A673 (cell line): ENCODE measurements at regions not wholly inside any gene's neighbourhood (a gene's known extent, or its start where the extent isn't known, plus 50 kb on each side); places are given as distances from the start of the nearest gene placed in this dataset.

Source experiments
- EZH2 ChIP-seq: fragments of 200-600 bp; sonication (generic); IDR thresholded peaks from 2 replicates; pipeline ENCODE4 v1.6.1; 2017; ENCODE audit warnings: borderline replicate concordance, low read depth, mild to moderate bottlenecking, mixed read lengths, antibody characterized with exemption, low read length; ENCODE audit not compliant: poor library complexity, severe bottlenecking
- TF ChIP-seq, protein P1 (sequence below): fragments of 300-800, 200-600 bp; sonication (generic); conservative IDR thresholded peaks from 2 replicates; pipeline ENCODE4 v1.5.1; 2017; ENCODE audit warnings: low read depth, mild to moderate bottlenecking, antibody characterized with exemption, low read length, moderate library complexity, mixed read lengths

DNA sequence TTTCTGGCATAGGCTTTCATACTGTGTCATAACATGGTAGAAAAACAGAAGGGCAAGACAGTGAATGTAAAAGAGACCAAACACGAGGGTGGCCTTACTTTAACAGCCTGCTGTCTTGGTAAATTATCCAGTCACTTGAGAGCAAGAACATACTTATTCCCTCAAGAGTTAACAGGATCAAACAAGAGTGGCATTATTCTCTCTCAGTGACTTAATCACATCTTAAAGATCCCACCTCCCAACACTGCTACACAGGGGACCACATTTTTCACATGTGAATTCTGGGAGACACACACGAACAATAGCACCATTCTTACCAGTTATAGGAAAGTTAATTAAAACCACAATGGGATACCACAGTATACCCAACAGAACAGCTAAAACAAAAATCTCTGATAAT lies 898.0 kb upstream of the C9orf72 start:
- TF ChIP-seq, protein P1, sequence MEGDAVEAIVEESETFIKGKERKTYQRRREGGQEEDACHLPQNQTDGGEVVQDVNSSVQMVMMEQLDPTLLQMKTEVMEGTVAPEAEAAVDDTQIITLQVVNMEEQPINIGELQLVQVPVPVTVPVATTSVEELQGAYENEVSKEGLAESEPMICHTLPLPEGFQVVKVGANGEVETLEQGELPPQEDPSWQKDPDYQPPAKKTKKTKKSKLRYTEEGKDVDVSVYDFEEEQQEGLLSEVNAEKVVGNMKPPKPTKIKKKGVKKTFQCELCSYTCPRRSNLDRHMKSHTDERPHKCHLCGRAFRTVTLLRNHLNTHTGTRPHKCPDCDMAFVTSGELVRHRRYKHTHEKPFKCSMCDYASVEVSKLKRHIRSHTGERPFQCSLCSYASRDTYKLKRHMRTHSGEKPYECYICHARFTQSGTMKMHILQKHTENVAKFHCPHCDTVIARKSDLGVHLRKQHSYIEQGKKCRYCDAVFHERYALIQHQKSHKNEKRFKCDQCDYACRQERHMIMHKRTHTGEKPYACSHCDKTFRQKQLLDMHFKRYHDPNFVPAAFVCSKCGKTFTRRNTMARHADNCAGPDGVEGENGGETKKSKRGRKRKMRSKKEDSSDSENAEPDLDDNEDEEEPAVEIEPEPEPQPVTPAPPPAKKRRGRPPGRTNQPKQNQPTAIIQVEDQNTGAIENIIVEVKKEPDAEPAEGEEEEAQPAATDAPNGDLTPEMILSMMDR = no peak
- TF ChIP-seq EZH2 = no peak
